Epithelial cell of esophagus (primary cell): ENCODE measurements at regions not wholly inside any gene's neighbourhood (a gene's known extent, or its start where the extent isn't known, plus 50 kb on each side); places are given as distances from the start of the nearest gene placed in this dataset.
"Not testable (repeated sequence)": the region's sequence is repeated elsewhere in the genome, so short reads cannot be mapped to it uniquely, and the experiment has no call there.

Source experiments
- DNase-seq: peaks from one replicate; pipeline ENCODE4 v3.0.0; 2010; ENCODE audit warnings: low read depth
- H3K4me3 ChIP-seq: 2 replicates; pipeline ENCODE4 v1.5.1; 2011; ENCODE audit warnings: mild to moderate bottlenecking, low read length, control low read depth
- CTCF ChIP-seq: IDR thresholded peaks from 2 replicates; pipeline ENCODE4 v1.5.1; 2011; ENCODE audit warnings: low read depth, mild to moderate bottlenecking, low read length, control low read depth, inconsistent platforms; ENCODE audit not compliant: insufficient read depth; ENCODE audit errors: missing control alignments

GRCh38 chr20:17891131-17891530, 77.5 kb downstream of the SNX5 start:
- DNase-seq, H3K4me3 ChIP-seq: not testable (repeated sequence)

- no peak for DNase-seq
- no peak overlapping the region for H3K4me3 ChIP-seq
- TF ChIP-seq CTCF: no peak
Measured at GRCh38 chr20:17890330-17890729, 78.3 kb downstream of the SNX5 start.

GRCh38 chr20:17889226-17889625, 79.4 kb downstream of the SNX5 start:
- no peak for DNase-seq
- TF ChIP-seq CTCF: peak; percentile 6
- H3K4me3 ChIP-seq: no peak overlapping the region

- peak; percentile 91 for DNase-seq
Measured at GRCh38 chr20:17888044-17888443, 80.5 kb downstream of the SNX5 start.

GRCh38 chr20:17887331-17888030, 81.1 kb downstream of the SNX5 start:
- no peak overlapping the region for H3K4me3 ChIP-seq
- DNase-seq: no peak
- TF ChIP-seq CTCF: no peak

More at GRCh38 chr20:17888044-17888443, 80.5 kb downstream of the SNX5 start:
- H3K4me3 ChIP-seq: no peak overlapping the region
- no peak for TF ChIP-seq CTCF

GRCh38 chr20:17885544-17885943, 83.0 kb downstream of the SNX5 start:
- no peak for DNase-seq
- no peak overlapping the region for H3K4me3 ChIP-seq
- TF ChIP-seq CTCF: no peak

- no peak for DNase-seq
- H3K4me3 ChIP-seq: no peak overlapping the region
- no peak for TF ChIP-seq CTCF
Measured at GRCh38 chr20:17885076-17885475, 83.5 kb downstream of the SNX5 start.
